ENCODE measurements at regions not wholly inside any gene's neighbourhood (a gene's known extent, or its start where the extent isn't known, plus 50 kb on each side); places are given as distances from the start of the nearest gene placed in this dataset.

DNA sequence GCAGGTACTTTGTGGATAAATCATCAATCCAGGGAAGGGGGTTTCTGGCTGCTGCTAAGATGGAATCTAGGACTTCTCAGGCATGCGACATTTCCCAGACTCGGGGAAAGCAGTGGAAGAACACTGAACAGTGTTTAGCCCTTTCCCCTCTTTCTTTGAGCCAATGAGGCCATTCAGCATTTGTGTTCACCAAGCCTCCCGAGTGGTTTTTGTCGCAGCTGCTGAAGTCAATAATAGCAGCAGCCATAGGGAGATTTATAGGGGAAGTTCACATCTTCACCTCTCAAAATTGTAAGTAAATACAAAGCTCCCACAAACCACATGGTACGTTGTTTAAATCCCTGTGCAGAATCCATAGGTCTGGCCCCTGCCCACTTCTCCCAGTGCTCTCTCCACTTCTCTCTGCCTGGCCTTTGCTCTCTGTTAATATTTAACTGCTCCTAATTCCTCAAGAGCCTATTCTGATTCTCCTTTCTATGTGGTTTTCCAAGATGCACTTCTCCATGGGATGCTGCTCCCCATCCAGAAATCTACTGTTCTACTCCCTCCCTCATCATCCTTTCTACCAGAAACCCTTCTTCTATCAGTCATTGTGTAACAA is 230.7 kb downstream of the SHQ1 start:
- TF ChIP-seq, protein P1, sequence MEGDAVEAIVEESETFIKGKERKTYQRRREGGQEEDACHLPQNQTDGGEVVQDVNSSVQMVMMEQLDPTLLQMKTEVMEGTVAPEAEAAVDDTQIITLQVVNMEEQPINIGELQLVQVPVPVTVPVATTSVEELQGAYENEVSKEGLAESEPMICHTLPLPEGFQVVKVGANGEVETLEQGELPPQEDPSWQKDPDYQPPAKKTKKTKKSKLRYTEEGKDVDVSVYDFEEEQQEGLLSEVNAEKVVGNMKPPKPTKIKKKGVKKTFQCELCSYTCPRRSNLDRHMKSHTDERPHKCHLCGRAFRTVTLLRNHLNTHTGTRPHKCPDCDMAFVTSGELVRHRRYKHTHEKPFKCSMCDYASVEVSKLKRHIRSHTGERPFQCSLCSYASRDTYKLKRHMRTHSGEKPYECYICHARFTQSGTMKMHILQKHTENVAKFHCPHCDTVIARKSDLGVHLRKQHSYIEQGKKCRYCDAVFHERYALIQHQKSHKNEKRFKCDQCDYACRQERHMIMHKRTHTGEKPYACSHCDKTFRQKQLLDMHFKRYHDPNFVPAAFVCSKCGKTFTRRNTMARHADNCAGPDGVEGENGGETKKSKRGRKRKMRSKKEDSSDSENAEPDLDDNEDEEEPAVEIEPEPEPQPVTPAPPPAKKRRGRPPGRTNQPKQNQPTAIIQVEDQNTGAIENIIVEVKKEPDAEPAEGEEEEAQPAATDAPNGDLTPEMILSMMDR (IDR thresholded peaks at IDR 0.05), result no peak
- TF ChIP-seq, protein P2, sequence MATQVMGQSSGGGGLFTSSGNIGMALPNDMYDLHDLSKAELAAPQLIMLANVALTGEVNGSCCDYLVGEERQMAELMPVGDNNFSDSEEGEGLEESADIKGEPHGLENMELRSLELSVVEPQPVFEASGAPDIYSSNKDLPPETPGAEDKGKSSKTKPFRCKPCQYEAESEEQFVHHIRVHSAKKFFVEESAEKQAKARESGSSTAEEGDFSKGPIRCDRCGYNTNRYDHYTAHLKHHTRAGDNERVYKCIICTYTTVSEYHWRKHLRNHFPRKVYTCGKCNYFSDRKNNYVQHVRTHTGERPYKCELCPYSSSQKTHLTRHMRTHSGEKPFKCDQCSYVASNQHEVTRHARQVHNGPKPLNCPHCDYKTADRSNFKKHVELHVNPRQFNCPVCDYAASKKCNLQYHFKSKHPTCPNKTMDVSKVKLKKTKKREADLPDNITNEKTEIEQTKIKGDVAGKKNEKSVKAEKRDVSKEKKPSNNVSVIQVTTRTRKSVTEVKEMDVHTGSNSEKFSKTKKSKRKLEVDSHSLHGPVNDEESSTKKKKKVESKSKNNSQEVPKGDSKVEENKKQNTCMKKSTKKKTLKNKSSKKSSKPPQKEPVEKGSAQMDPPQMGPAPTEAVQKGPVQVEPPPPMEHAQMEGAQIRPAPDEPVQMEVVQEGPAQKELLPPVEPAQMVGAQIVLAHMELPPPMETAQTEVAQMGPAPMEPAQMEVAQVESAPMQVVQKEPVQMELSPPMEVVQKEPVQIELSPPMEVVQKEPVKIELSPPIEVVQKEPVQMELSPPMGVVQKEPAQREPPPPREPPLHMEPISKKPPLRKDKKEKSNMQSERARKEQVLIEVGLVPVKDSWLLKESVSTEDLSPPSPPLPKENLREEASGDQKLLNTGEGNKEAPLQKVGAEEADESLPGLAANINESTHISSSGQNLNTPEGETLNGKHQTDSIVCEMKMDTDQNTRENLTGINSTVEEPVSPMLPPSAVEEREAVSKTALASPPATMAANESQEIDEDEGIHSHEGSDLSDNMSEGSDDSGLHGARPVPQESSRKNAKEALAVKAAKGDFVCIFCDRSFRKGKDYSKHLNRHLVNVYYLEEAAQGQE (IDR thresholded peaks at IDR 0.05; ENCODE audit: insufficient read depth in 1 of 2, low read depth in 2 of 2, low read length in 1 of 2), result no peak
- TF ChIP-seq TCF7L2 (IDR thresholded peaks at IDR 0.05; ENCODE audit: low read depth, low read length), result no peak
- TF ChIP-seq POLR2AphosphoS5 (IDR thresholded peaks at IDR 0.05; ENCODE audit: low read depth, low read length), result no peak
- no peak for TF ChIP-seq SIN3A (IDR thresholded peaks at IDR 0.05; ENCODE audit: borderline replicate concordance, insufficient read depth, low read depth, low read length)
